HG03432 (cell line): ENCODE measurements at regions not wholly inside any gene's neighbourhood (a gene's known extent, or its start where the extent isn't known, plus 50 kb on each side); places are given as distances from the start of the nearest gene placed in this dataset.
"Not testable (repeated sequence)": the region's sequence is repeated elsewhere in the genome, so short reads cannot be mapped to it uniquely, and the experiment has no call there.

Experiments
- ATAC-seq: cut with Tn5 transposase; IDR thresholded peaks from one replicate; pipeline ENCODE4 v1.9.1; 2021; ENCODE audit warnings: mild to moderate bottlenecking, moderate library complexity; ENCODE audit not compliant: unreplicated experiment

- no peak for ATAC-seq
Measured at GRCh38 chrX:55813150-55813549, 95.6 kb downstream of the RRAGB start.

- no peak for ATAC-seq
Measured at GRCh38 chrX:55815546-55815945, 98.0 kb downstream of the RRAGB start.

- no peak for ATAC-seq
Measured at GRCh38 chrX:55816023-55816422, 98.5 kb downstream of the RRAGB start.

- ATAC-seq = no peak
Measured at GRCh38 chrX:55818673-55819375, 101.3 kb downstream of the RRAGB start.

- ATAC-seq = no peak
Measured at GRCh38 chrX:55839485-55839884, 121.9 kb downstream of the RRAGB start.

GRCh38 chrX:55841962-55842752 lies 124.6 kb downstream of the RRAGB start:
- no peak for ATAC-seq

GRCh38 chrX:55866779-55867178 lies 149.2 kb downstream of the RRAGB start:
- ATAC-seq = not testable (repeated sequence)

- ATAC-seq = peak; percentile 87
Measured at GRCh38 chrX:55867181-55867651, 149.7 kb downstream of the RRAGB start.

- peak; percentile 82 for ATAC-seq
Measured at GRCh38 chrX:55867708-55868107, 150.2 kb downstream of the RRAGB start.

- no peak for ATAC-seq
Measured at GRCh38 chrX:55874807-55875206, 157.3 kb downstream of the RRAGB start.

- ATAC-seq = peak; percentile 51
Measured at GRCh38 chrX:55883541-55883940, 166.0 kb downstream of the RRAGB start.

- peak; percentile 85 for ATAC-seq
Measured at GRCh38 chrX:55907968-55908607, 190.5 kb downstream of the RRAGB start.

GRCh38 chrX:55908661-55909212 lies 191.2 kb downstream of the RRAGB start:
- peak; percentile 71 for ATAC-seq

- peak; percentile 94 for ATAC-seq
Measured at GRCh38 chrX:55919367-55920221, 202.0 kb downstream of the RRAGB start.

GRCh38 chrX:55924574-55924973 lies 207.0 kb downstream of the RRAGB start:
- no peak for ATAC-seq

- ATAC-seq = not testable (repeated sequence)
Measured at GRCh38 chrX:55928529-55928928, 211.0 kb downstream of the RRAGB start.
